ENCODE measurements at regions not wholly inside any gene's neighbourhood (a gene's known extent, or its start where the extent isn't known, plus 50 kb on each side); places are given as distances from the start of the nearest gene placed in this dataset.
A peak's percentile ranks its signal among the peaks of the same experiment; 100 is the strongest.

DNA sequence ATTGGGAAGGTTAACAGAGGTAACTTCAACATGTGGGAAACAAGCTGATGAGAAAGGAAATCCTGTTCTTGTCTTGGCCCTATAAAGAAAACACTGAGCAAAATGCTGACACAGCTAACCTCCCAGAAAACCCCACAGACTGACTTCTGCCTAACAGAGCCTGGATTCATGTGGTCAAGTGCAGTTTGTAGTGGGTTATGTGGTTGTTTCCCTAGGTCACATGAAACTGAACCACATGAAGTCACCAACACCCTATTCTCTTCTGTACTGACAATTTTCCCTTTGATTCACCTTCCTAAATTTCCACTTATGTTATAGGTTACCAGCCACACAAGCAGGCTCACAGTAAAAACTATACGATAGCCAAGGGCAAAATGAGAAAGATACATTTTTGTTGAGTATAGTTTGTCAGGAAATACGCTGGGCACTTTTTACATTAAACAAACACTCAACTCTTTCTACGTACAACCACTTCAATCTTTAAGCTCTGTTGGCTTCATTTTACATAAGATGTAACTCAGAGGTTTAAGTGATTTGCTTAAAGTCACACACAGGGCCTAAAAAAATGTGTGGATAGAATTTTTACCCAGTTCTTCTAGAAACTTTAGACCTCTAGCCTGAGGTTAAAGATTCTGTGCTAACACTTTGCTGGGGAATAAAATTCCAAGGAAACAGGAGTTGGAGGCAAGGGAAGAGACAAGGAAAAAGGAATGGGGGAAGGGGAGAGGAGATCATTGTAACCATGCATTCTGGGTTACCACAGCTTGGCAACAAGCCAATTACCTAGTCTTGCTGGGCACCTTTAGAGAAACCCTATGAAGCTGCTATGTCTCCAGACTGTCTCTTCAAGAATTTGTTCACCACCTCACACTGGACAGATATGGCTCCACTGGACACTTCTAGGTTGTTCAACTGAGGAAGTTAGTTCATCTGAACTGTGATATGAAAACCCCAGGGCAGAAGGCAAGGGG is 601.6 kb upstream of the USP24 start:
- Histone ChIP-seq H3K27me3 (ENCODE audit: insufficient read depth, low read length) (no peaks in the 10 kb centered on the region), H3K4ac (ENCODE audit: low read depth, low read length) (peak overlapping the region; percentile 15), H2BK12ac (ENCODE audit: low read length) (peak overlapping the region; percentile 97), H3K4me3 (ENCODE audit: low read depth, low read length) (no peak overlapping the region), H2AK5ac (ENCODE audit: low read length) (peak overlapping the region; percentile 62), H3K14ac (ENCODE audit: low read length) (peak overlapping the region; percentile 41), H3K79me2 (ENCODE audit: control insufficient read depth, insufficient read depth, low read length, poor library complexity) (no peaks in the 10 kb centered on the region), H3K9ac (ENCODE audit: low read length) (no peak overlapping the region), H4K8ac (ENCODE audit: low read depth, low read length) (no peak overlapping the region), H3K18ac (ENCODE audit: low read length) (no peak overlapping the region), H3K4me1 (ENCODE audit: control insufficient read depth in 1 of 2, insufficient read depth in 2 of 2, low read length in 2 of 2) (peaks cover 6 to 11% of the 10 kb centered on the region in 2 experiments), H3K27ac (ENCODE audit: low read depth, low read length) (no peak overlapping the region), H3K36me3 (ENCODE audit: control insufficient read depth in 1 of 2, insufficient read depth in 2 of 2, low read length in 2 of 2) (no peaks in the 10 kb centered on the region), H2BK120ac (ENCODE audit: insufficient read depth, low read length, poor library complexity) (peak overlapping the region; percentile 52), H4K91ac (ENCODE audit: low read depth, low read length) (peak overlapping the region; percentile 79), H2BK5ac (ENCODE audit: low read depth, low read length, poor library complexity) (peak overlapping the region; percentile 29), H3K79me1 (ENCODE audit: low read length) (peaks cover 33% of the 10 kb centered on the region), H2AFZ (ENCODE audit: insufficient read depth, low read length, poor library complexity) (peak overlapping the region; percentile 30), H3K9me3 (ENCODE audit: insufficient read depth, low read depth, low read length) (no peaks in the 10 kb centered on the region), H4K12ac (ENCODE audit: low read depth, low read length) (no peak overlapping the region), H3K23ac (ENCODE audit: low read length) (no peak overlapping the region), H3K4me2 (ENCODE audit: low read length) (no peak overlapping the region)
- DNase-seq: no peak
- no CpG with 5 or more reads among the region's 3 CpGs for WGBS (ENCODE audit: extremely low coverage, insufficient coverage, insufficient read length)

DNA sequence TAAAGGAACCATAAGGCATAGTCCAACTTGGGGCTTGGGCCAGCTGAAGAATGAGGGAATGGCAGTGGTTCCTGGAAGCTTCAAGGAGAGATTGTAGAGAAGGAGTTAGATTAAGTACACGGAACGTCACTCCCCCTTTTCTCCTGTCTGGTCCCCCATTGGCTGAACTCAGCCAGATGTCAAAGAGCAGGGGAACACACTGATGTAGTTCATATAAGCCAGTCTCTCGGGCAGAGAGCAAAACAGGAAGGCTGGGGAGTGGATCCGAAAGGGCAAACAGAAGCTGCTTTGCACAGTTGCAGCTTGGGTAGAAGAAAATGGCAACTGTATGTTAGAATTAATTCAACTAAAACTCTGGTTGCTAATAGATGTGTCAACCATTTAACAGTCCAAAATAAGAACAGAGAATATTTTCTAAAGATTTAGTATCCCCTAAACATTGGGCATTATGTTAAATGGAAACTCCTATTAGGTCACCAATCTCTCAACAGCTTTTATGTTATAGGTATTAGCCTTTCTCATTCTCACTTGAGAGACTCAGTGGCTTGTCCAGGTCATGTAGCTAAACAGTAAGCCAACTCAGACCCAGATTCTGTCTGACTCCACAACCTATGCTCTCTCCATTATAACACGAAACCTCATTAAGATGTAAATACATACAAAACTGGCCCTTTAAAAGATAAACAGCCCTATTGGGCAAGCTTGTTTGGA is 600.7 kb upstream of the USP24 start:
- no peak overlapping the region for H3K9ac ChIP-seq (ENCODE audit: low read length)
- no CpG with 5 or more reads among the region's 5 CpGs for WGBS (ENCODE audit: extremely low coverage, insufficient coverage, insufficient read length)
- peak overlapping the region; percentile 7 for H3K4ac ChIP-seq (ENCODE audit: low read depth, low read length)
- peak overlapping the region; percentile 45 for H2AK5ac ChIP-seq (ENCODE audit: low read length)
- H3K4me2 ChIP-seq (ENCODE audit: low read length): no peak overlapping the region
- no peaks in the 10 kb centered on the region for H3K27me3 ChIP-seq (ENCODE audit: insufficient read depth, low read length)
- H3K4me1 ChIP-seq (ENCODE audit: control insufficient read depth in 1 of 2, insufficient read depth in 2 of 2, low read length in 2 of 2): peaks cover 6 to 11% of the 10 kb centered on the region in 2 experiments
- DNase-seq: no peak
- no peak overlapping the region for H3K18ac ChIP-seq (ENCODE audit: low read length)
- no peaks in the 10 kb centered on the region for H3K79me2 ChIP-seq (ENCODE audit: control insufficient read depth, insufficient read depth, low read length, poor library complexity)
- peak overlapping the region; percentile 58 for H2BK5ac ChIP-seq (ENCODE audit: low read depth, low read length, poor library complexity)
- peak overlapping the region; percentile 30 for H4K8ac ChIP-seq (ENCODE audit: low read depth, low read length)
- H3K79me1 ChIP-seq (ENCODE audit: low read length): peaks cover 30% of the 10 kb centered on the region
- no peak overlapping the region for H3K23ac ChIP-seq (ENCODE audit: low read length)
- H2BK120ac ChIP-seq (ENCODE audit: insufficient read depth, low read length, poor library complexity): peak overlapping the region; percentile 54
- peak overlapping the region; percentile 49 for H4K91ac ChIP-seq (ENCODE audit: low read depth, low read length)
- no peak overlapping the region for H3K4me3 ChIP-seq (ENCODE audit: low read depth, low read length)
- no peaks in the 10 kb centered on the region for H3K36me3 ChIP-seq (ENCODE audit: control insufficient read depth in 1 of 2, insufficient read depth in 2 of 2, low read length in 2 of 2)
- H3K9me3 ChIP-seq (ENCODE audit: insufficient read depth, low read depth, low read length): no peaks in the 10 kb centered on the region
- peak overlapping the region; percentile 97 for H2BK12ac ChIP-seq (ENCODE audit: low read length)
- H3K14ac ChIP-seq (ENCODE audit: low read length): peak overlapping the region; percentile 48
- H3K27ac ChIP-seq (ENCODE audit: low read depth, low read length): no peak overlapping the region
- no peak overlapping the region for H2AFZ ChIP-seq (ENCODE audit: insufficient read depth, low read length, poor library complexity)
- no peak overlapping the region for H4K12ac ChIP-seq (ENCODE audit: low read depth, low read length)

DNA sequence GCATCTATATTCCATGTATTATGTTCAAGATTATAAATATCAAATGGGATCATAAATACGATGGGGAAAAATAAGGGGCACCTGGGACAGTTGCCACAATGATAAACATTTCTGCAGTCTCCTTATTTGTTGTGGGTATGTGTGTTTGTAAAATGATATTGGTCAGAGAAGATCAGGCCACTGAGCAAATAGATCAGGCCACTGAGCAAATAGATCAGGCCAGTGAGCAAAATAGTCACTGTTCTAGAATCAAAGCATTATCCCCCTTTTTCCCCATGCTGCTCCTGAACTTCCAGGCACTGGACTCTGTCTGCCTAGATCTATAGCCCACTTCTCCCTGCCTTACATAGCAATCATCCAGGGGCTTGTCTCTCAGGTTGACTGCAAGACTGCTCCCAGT is 599.8 kb upstream of the USP24 start:
- H3K79me1 ChIP-seq (ENCODE audit: low read length): peaks cover 30% of the 10 kb centered on the region
- H3K4me3 ChIP-seq (ENCODE audit: low read depth, low read length): no peak overlapping the region
- H3K4ac ChIP-seq (ENCODE audit: low read depth, low read length): no peak overlapping the region
- H3K23ac ChIP-seq (ENCODE audit: low read length): no peak overlapping the region
- H3K18ac ChIP-seq (ENCODE audit: low read length): peak overlapping the region; percentile 81
- no peak overlapping the region for H4K12ac ChIP-seq (ENCODE audit: low read depth, low read length)
- no peaks in the 10 kb centered on the region for H3K36me3 ChIP-seq (ENCODE audit: control insufficient read depth in 1 of 2, insufficient read depth in 2 of 2, low read length in 2 of 2)
- peak overlapping the region; percentile 98 for H2BK12ac ChIP-seq (ENCODE audit: low read length)
- H2BK120ac ChIP-seq (ENCODE audit: insufficient read depth, low read length, poor library complexity): peak overlapping the region; percentile 97
- H3K14ac ChIP-seq (ENCODE audit: low read length): peak overlapping the region; percentile 38
- H3K4me2 ChIP-seq (ENCODE audit: low read length): no peak overlapping the region
- no peak for DNase-seq
- no peaks in the 10 kb centered on the region for H3K27me3 ChIP-seq (ENCODE audit: insufficient read depth, low read length)
- H4K8ac ChIP-seq (ENCODE audit: low read depth, low read length): peak overlapping the region; percentile 78
- H3K4me1 ChIP-seq (ENCODE audit: control insufficient read depth in 1 of 2, insufficient read depth in 2 of 2, low read length in 2 of 2): peaks cover 6 to 11% of the 10 kb centered on the region in 2 experiments
- H3K27ac ChIP-seq (ENCODE audit: low read depth, low read length): peak overlapping the region; percentile 83
- no CpG with 5 or more reads among the region's 1 CpG for WGBS (ENCODE audit: extremely low coverage, insufficient coverage, insufficient read length)
- no peak overlapping the region for H3K9ac ChIP-seq (ENCODE audit: low read length)
- H3K9me3 ChIP-seq (ENCODE audit: insufficient read depth, low read depth, low read length): no peaks in the 10 kb centered on the region
- H2AFZ ChIP-seq (ENCODE audit: insufficient read depth, low read length, poor library complexity): peak overlapping the region; percentile 35
- H2AK5ac ChIP-seq (ENCODE audit: low read length): peak overlapping the region; percentile 88
- H4K91ac ChIP-seq (ENCODE audit: low read depth, low read length): peak overlapping the region; percentile 95
- H2BK5ac ChIP-seq (ENCODE audit: low read depth, low read length, poor library complexity): peak overlapping the region; percentile 83
- H3K79me2 ChIP-seq (ENCODE audit: control insufficient read depth, insufficient read depth, low read length, poor library complexity): no peaks in the 10 kb centered on the region

DNA sequence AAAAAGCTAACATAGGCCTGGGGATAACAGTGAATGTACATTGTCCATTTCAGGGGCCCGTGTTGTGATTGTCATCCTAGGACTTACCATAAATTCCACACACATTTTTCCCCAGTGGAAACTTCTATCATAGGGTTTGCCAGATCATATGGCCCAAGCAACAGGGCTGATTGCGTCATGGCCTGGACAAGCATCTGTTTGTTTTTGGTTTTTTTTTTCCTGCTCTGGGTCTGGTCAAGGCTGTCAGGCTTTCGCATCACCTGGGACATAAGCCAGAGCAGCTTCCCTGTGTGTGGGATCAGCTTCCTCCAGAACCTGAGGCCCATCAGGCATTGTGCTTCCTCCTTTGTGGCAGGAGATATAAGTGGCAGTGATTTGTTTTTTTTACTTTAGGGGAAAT is 598.5 kb upstream of the USP24 start:
- Histone ChIP-seq H3K4me1 (ENCODE audit: control insufficient read depth in 1 of 2, insufficient read depth in 2 of 2, low read length in 2 of 2) (peaks cover 6 to 11% of the 10 kb centered on the region in 2 experiments), H3K9me3 (ENCODE audit: insufficient read depth, low read depth, low read length) (no peaks in the 10 kb centered on the region), H3K27ac (ENCODE audit: low read depth, low read length) (peak overlapping the region; percentile 83), H3K18ac (ENCODE audit: low read length) (no peak overlapping the region), H3K4me3 (ENCODE audit: low read depth, low read length) (no peak overlapping the region), H3K79me1 (ENCODE audit: low read length) (peaks cover 30% of the 10 kb centered on the region), H3K9ac (ENCODE audit: low read length) (no peak overlapping the region), H3K23ac (ENCODE audit: low read length) (no peak overlapping the region), H3K79me2 (ENCODE audit: control insufficient read depth, insufficient read depth, low read length, poor library complexity) (no peaks in the 10 kb centered on the region), H4K12ac (ENCODE audit: low read depth, low read length) (no peak overlapping the region), H2BK120ac (ENCODE audit: insufficient read depth, low read length, poor library complexity) (no peak overlapping the region), H3K4me2 (ENCODE audit: low read length) (no peak overlapping the region), H2AFZ (ENCODE audit: insufficient read depth, low read length, poor library complexity) (no peak overlapping the region), H3K27me3 (ENCODE audit: insufficient read depth, low read length) (no peaks in the 10 kb centered on the region), H4K8ac (ENCODE audit: low read depth, low read length) (no peak overlapping the region), H3K14ac (ENCODE audit: low read length) (no peak overlapping the region), H2BK5ac (ENCODE audit: low read depth, low read length, poor library complexity) (no peak overlapping the region), H4K91ac (ENCODE audit: low read depth, low read length) (no peak overlapping the region), H3K4ac (ENCODE audit: low read depth, low read length) (no peak overlapping the region), H3K36me3 (ENCODE audit: control insufficient read depth in 1 of 2, insufficient read depth in 2 of 2, low read length in 2 of 2) (no peaks in the 10 kb centered on the region), H2AK5ac (ENCODE audit: low read length) (no peak overlapping the region), H2BK12ac (ENCODE audit: low read length) (no peak overlapping the region)
- no CpG with 5 or more reads among the region's 3 CpGs for WGBS (ENCODE audit: extremely low coverage, insufficient coverage, insufficient read length)
- DNase-seq: peak in 1 of 2 donors; percentile 39

All from trophoblast cell (in vitro differentiated cells and primary cell).